IPS-NIHi7 (cell line): ENCODE measurements at regions not wholly inside any gene's neighbourhood (a gene's known extent, or its start where the extent isn't known, plus 50 kb on each side); places are given as distances from the start of the nearest gene placed in this dataset.
A peak's percentile ranks its signal among the peaks of the same experiment; 100 is the strongest.
"Not testable (repeated sequence)": the region's sequence is repeated elsewhere in the genome, so short reads cannot be mapped to it uniquely, and the experiment has no call there.

Source experiments
- DNase-seq: peaks from one replicate; pipeline ENCODE4 v3.0.0; 2012; ENCODE audit warnings: mixed read lengths; ENCODE audit errors: extremely low spot score

- no peak for DNase-seq
Observed at GRCh38 chr2:878245-878930, 72.3 kb upstream of the SNTG2 start.

GRCh38 chr2:877747-878146 is 72.9 kb upstream of the SNTG2 start:
- DNase-seq, result no peak

- DNase-seq, result no peak
Observed at GRCh38 chr2:875687-876615, 74.7 kb upstream of the SNTG2 start.

DNA sequence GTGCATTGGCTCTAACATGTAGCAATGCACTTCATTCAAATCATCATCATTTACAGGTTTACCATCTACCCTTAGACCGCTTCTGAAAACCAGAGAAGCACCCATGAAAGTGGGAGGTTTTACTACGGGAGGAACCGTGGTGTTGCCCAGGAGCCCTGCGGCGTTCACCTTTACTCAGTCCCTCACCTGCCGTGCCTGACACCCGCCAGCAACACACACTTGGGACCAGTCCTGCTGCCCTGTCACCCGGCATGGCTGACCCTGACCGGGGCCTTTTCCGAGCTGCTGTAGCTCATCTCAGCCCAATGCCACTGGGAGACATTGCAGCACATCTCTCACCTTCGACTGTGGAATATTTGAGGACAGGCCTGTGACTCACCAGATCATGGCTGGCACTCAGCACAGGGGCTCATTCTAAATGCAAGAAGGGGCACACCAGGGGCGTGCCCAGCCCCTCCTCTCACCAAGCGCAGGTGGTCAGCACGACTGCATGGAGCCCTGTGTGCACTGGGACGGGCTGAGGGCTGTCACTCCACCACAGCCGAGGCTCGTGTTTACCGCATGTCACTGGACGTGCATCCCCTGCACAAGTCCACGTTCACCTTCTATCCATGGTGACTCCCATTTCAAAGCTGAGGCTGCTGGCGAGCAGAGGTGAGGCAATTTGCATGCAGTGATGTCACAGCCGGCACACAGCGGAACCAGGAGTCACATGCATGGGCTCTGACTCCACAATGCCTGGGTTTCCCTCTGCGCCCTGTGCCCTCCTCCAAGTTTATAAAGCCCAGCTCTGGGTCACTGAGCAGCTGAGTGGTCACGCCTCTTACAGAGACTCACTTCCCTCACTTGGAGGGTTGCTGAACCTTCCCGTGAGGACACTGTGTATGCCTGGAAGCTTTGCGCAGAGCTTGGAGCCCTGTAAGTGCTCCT is 76.7 kb upstream of the SNTG2 start:
- DNase-seq, result no peak

DNA sequence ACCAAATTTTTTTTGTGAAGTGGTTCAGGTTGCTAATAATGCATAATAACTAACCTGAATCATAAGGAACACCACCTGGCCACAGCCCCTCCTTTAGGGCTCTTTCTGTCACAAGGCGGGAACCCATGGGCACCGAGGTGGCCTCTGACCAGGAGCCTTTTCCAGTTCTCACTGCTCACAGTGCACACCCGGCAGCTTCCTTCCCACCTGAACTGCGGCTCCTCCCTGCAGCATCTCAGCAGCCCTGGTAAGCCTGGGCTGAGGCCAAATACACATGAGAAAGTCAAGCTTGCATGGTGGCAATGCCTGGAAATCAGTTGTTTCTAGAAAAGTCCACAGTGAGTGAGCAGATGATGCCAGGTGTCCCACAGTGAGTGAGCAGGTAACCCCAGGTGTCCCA is 77.6 kb upstream of the SNTG2 start:
- no peak for DNase-seq

DNA sequence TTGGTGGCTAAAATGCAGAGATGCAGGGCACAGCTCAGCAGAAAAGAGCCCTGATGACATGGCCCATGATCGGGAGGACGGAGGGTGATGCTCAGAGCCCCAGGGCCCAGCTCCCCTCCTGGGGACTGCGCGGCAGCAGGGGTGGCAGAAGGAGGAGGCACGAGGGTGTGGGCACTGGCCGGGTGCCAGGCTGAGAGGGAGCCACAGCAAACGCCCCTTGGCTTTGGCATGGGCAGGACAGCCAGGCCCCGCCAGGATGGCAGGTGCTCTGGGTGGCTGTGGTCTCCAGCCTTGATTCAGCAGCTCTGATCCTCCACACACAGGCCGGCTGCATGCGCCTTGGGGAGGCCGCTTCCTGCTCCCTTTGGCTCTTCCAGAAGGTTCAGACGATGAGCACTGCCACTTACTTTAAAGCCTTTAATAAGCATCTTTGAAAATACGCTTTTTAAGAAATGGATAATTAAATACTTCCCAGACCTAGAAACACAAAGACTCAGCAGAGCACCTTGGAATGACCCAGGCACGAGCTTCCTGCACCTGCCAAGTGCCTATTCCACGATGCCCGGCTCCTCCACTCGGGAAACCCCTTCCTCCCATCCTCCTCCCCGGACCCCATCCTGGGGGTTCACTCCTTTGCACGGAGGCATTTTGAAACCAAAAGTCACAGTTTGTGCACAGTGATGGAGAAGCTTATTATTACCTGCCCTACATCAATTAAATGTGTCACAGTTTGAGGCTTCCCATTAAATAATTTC is 78.5 kb upstream of the SNTG2 start:
- no peak for DNase-seq

GRCh38 chr2:871175-871727 is 79.4 kb upstream of the SNTG2 start:
- DNase-seq, result no peak

GRCh38 chr2:870426-870825 is 80.2 kb upstream of the SNTG2 start:
- no peak for DNase-seq

DNA sequence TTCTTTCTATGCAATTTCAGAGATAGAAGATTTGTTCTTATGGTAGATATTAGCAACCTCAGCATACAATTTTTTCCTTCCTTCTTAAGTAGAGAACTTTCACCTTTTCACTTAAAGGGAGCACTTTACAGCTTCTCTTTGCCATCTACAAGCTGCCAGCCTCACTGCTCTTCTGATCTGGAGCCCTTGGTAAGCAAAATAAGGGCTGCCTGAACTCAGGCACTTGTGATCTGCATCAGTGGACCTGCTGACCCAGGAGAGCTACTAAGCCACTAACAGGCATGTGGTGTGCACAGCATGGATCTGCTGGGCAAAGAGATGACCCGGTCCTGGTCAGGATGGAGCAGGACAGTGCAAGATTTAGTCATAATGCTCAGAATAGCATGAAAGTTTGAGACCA is 80.8 kb upstream of the SNTG2 start:
- no peak for DNase-seq

- DNase-seq, result no peak
Observed at GRCh38 chr2:869357-869871, 81.2 kb upstream of the SNTG2 start.

GRCh38 chr2:868857-869256 is 81.8 kb upstream of the SNTG2 start:
- not testable (repeated sequence) for DNase-seq

- DNase-seq, result no peak
Observed at GRCh38 chr2:867296-867695, 83.4 kb upstream of the SNTG2 start.

- DNase-seq, result no peak
Observed at GRCh38 chr2:866887-867286, 83.8 kb upstream of the SNTG2 start.

DNA sequence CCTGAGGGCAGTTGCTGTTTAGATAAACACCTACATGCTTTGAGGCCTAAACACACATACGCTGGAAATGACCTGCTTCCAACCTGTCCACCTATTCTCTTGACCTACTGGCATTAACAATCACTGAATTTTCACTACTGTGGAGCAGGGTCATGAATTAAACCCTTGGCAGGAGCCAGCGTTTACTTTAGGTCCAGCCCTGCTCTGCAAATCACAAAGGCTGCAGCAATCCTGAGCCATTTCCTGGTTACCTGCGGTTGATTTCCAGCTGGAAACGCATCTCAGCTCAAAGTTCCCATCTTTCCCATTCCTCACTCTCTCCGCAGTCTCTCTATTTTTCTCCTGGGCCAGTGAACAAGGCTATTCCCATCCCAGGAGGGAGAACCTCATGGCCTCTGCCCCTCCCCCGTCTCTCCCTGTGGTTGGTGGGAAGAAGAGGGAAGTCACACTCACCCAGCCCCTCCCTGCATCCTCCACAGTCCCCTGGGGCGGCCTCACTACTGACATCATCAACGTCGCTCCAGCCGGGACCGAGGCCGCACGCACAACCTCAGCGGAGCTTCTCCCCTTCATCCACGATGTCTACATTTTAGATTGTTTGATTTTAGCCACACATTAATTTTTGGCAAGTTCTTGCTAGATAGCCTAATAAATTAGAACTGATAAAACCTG is 84.5 kb upstream of the SNTG2 start:
- peak; percentile 75 for DNase-seq

- no peak for DNase-seq
Observed at GRCh38 chr2:864501-865106, 86.0 kb upstream of the SNTG2 start.

GRCh38 chr2:863732-864450 is 86.8 kb upstream of the SNTG2 start:
- no peak for DNase-seq

GRCh38 chr2:862731-863466 is 87.8 kb upstream of the SNTG2 start:
- no peak for DNase-seq

GRCh38 chr2:862355-862687 is 88.3 kb upstream of the SNTG2 start:
- no peak for DNase-seq
